ENCODE measurements at regions not wholly inside any gene's neighbourhood (a gene's known extent, or its start where the extent isn't known, plus 50 kb on each side); places are given as distances from the start of the nearest gene placed in this dataset.

DNA sequence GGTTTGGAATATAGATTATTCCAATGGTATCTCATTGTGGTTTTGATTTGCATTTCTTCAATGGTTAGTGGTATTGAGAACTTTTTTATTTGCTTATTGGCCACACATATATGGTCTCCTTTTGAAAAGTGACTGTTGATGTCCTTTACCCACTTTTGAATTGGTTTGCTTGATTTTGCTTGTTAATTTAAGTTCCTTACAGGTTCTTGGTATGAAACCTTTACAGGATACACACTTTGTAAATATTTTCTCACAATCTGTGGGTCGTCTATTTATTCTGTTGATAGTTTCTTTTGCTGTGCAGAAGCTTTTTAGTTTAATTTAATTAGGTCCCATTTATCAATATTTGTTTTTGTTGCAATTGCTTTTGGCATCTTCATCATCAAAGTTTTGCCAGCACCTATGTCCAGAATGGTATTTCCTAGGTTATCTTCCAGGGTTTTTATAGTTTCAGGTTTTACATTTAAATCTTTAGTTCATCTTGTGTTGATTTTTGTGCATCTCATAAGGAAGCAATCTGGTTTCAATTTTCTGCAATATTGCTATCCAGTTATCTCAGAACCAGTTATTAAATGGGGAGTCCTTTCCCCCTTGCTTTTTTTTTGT lies 475.7 kb upstream of the PABPC4L start:
- Histone ChIP-seq H3K4me1 (no peaks in the 10 kb centered on the region), H3K27me3 (no peaks in the 10 kb centered on the region), H3K4me3 (no peak overlapping the region), H3K9me3 (no peaks in the 10 kb centered on the region), H3K36me3 (no peaks in the 10 kb centered on the region), H3K27ac (no peak overlapping the region)
- TF ChIP-seq POLR2AphosphoS5 (IDR thresholded peaks at IDR 0.05) (no peak), POLR2A (IDR thresholded peaks at IDR 0.05) (no peak), EP300 (IDR thresholded peaks at IDR 0.05) (no peak)
- TF ChIP-seq, protein P1, sequence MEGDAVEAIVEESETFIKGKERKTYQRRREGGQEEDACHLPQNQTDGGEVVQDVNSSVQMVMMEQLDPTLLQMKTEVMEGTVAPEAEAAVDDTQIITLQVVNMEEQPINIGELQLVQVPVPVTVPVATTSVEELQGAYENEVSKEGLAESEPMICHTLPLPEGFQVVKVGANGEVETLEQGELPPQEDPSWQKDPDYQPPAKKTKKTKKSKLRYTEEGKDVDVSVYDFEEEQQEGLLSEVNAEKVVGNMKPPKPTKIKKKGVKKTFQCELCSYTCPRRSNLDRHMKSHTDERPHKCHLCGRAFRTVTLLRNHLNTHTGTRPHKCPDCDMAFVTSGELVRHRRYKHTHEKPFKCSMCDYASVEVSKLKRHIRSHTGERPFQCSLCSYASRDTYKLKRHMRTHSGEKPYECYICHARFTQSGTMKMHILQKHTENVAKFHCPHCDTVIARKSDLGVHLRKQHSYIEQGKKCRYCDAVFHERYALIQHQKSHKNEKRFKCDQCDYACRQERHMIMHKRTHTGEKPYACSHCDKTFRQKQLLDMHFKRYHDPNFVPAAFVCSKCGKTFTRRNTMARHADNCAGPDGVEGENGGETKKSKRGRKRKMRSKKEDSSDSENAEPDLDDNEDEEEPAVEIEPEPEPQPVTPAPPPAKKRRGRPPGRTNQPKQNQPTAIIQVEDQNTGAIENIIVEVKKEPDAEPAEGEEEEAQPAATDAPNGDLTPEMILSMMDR (IDR thresholded peaks at IDR 0.05), result no peak
- ATAC-seq, result no peak
- 75 to 78% methylated on average over 1 of the region's 1 CpG for WGBS, 2 donors (ENCODE audit: low coverage in 1 of 2)

DNA sequence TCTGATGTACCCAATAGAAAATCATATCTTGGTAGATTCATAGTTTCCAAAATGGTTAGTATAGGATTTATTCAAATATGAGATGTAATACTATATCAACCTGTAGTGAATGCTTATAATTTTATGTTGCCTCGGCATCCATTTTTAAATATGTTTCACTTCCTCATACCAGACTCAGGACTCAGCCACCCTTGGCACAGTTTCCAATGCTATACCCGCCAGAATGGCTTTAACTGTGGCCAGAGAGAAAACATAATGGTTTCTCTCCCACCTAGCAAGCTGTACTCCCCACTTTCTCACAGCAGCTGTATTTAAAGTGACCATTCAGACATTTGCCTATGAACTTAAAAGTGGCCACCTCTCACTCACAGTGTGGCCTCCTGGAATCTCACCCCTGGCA lies 466.6 kb upstream of the PABPC4L start:
- no peaks in the 10 kb centered on the region for H3K27me3 ChIP-seq
- H3K9me3 ChIP-seq, result no peaks in the 10 kb centered on the region
- 75 to 83% methylated on average over 2 of the region's 2 CpGs for WGBS, 2 donors (ENCODE audit: low coverage in 1 of 2)
- no peaks in the 10 kb centered on the region for H3K36me3 ChIP-seq
- H3K4me1 ChIP-seq, result no peaks in the 10 kb centered on the region
- H3K27ac ChIP-seq, result no peak overlapping the region
- no peak for TF ChIP-seq POLR2A (IDR thresholded peaks at IDR 0.05)
- ATAC-seq, result no peak
- no peak overlapping the region for H3K4me3 ChIP-seq

DNA sequence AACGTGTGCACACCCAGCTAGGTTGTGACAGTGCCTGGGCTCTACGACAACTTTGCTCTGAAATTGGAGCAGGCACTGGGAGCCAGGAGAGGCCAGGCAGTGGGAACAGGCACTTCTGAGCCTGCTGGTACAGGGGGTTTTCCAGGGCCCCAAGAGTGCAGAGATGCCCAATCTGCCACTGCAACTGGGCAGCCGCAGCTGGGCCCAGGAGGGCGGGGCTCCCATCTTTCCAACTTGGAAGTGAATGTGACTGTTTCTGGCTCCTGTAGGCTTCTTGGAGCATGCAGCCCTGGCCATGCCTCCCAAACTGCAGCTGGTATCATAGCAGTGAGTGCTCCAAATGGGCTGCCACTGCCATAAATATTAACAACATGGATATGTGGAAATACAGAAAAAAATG lies 465.1 kb upstream of the PABPC4L start:
- TF ChIP-seq POLR2A (IDR thresholded peaks at IDR 0.05) (no peak), EP300 (IDR thresholded peaks at IDR 0.05) (no peak), POLR2AphosphoS5 (IDR thresholded peaks at IDR 0.05) (no peak)
- TF ChIP-seq, protein P1 (IDR thresholded peaks at IDR 0.05), result no peak
- no peaks in the 10 kb centered on the region for H3K4me1 ChIP-seq
- H3K36me3 ChIP-seq, result no peaks in the 10 kb centered on the region
- no peak for ATAC-seq
- no peaks in the 10 kb centered on the region for H3K9me3 ChIP-seq
- H3K27me3 ChIP-seq, result no peaks in the 10 kb centered on the region
- no peak overlapping the region for H3K4me3 ChIP-seq
- no CpG with 5 or more reads among the region's 4 CpGs for WGBS, 2 donors (ENCODE audit: low coverage in 1 of 2)
- no peak overlapping the region for H3K27ac ChIP-seq

DNA sequence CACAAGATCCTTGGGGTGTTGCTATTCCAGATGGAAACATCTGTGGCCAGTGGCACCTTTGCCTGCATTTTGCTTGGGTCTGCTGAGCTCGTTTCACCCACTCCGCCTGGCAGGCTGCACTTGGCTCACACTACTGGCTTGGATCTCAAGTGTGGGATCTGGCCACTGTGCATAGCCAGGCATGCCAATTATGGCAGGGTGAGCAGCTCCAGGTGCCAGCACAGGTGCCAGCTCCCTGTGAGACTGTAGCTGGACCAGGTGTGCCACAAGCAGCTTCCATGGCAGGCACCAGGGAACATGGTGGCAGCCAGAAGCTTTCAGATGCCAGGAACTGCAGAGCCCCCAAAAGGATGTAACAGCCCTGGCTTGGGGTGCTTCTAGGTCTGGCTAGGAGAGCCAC lies 463.8 kb upstream of the PABPC4L start:
- Histone ChIP-seq H3K36me3 (no peaks in the 10 kb centered on the region), H3K4me1 (no peaks in the 10 kb centered on the region), H3K9me3 (no peaks in the 10 kb centered on the region), H3K27ac (no peak overlapping the region), H3K4me3 (no peak overlapping the region), H3K27me3 (no peaks in the 10 kb centered on the region)
- 83 to 92% methylated on average over 2 of the region's 2 CpGs for WGBS, 2 donors (ENCODE audit: low coverage in 1 of 2)
- no peak for TF ChIP-seq POLR2A (IDR thresholded peaks at IDR 0.05)
- TF ChIP-seq, protein P1 (IDR thresholded peaks at IDR 0.05), result no peak
- TF ChIP-seq EP300 (IDR thresholded peaks at IDR 0.05), result no peak
- no peak for TF ChIP-seq POLR2AphosphoS5 (IDR thresholded peaks at IDR 0.05)
- no peak for ATAC-seq

DNA sequence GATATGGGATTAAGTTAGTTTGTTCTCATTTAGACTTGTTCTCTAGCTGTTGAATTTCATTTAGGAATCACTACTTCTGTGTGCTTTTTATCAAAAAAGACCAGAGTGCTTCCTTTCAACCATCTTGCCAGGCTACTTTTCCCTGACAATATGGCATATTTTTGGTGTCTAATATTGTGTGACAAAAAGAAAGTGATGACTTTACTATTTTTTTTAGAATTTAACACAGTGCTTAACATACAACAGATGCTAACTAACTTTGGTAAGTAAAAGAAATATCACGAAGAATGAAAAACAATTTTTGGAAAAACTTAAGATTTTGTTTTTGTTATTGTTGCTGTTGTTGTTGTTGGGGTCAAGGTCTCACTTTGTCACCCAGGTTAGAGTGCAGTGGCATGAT lies 462.2 kb upstream of the PABPC4L start:
- no peak overlapping the region for H3K27ac ChIP-seq
- H3K4me1 ChIP-seq, result no peaks in the 10 kb centered on the region
- TF ChIP-seq EP300 (IDR thresholded peaks at IDR 0.05) (no peak), POLR2A (IDR thresholded peaks at IDR 0.05) (no peak), POLR2AphosphoS5 (IDR thresholded peaks at IDR 0.05) (no peak)
- TF ChIP-seq, protein P1 (IDR thresholded peaks at IDR 0.05), result no peak
- WGBS, 2 donors (ENCODE audit: low coverage in 1 of 2), result 78 to 100% methylated on average over 1 of the region's 1 CpG
- H3K4me3 ChIP-seq, result no peak overlapping the region
- ATAC-seq, result no peak
- no peaks in the 10 kb centered on the region for H3K9me3 ChIP-seq
- H3K27me3 ChIP-seq, result no peaks in the 10 kb centered on the region
- no peaks in the 10 kb centered on the region for H3K36me3 ChIP-seq

Data from gastroesophageal sphincter (tissue), 4 donors.